IMR-90 (cell line): ENCODE measurements at regions not wholly inside any gene's neighbourhood (a gene's known extent, or its start where the extent isn't known, plus 50 kb on each side); places are given as distances from the start of the nearest gene placed in this dataset.

Experiments used
- ATAC-seq: fragments of 200-7000 bp; cut with Tn5 transposase; 2 replicates; pipeline ENCODE4 v1.9.1; 2020; ENCODE audit warnings: low read depth, mild to moderate bottlenecking, moderate library complexity
- BruUV-seq: library from RNA; stranded (reverse); fragments of 400-500 nt; replicated peaks from 2 replicates; lab custom pipeline; 2021; lab: Mats Ljungman, UMichigan
- CTCF ChIA-PET: fragments of 300-600 bp; formaldehyde crosslinking; extraction: SDS; loops from one replicate; lab custom pipeline; 2021; ENCODE audit warnings: antibody characterized with exemption; lab: Yijun Ruan, JAX
- POLR2A ChIA-PET: fragments of 300-600 bp; sonication (Branson Sonifier 250); formaldehyde crosslinking; loops from one replicate; lab custom pipeline; 2022; ENCODE audit warnings: antibody characterized with exemption; ENCODE audit not compliant: unreplicated experiment; lab: Charles Lee
- DNase-seq: peaks from one replicate; pipeline ENCODE4 v3.0.0; 2013
- H2AFZ ChIP-seq: replicated peaks from 2 replicates; pipeline ENCODE3; 2013; ENCODE audit warnings: low read length, mild to moderate bottlenecking; ENCODE audit not compliant: poor library complexity
- H2AK5ac ChIP-seq: 2 replicates; pipeline ENCODE4 v1.6.1; 2013; ENCODE audit warnings: low read depth, low read length, inconsistent platforms
- H2AK9ac ChIP-seq: replicated peaks from 2 replicates; pipeline ENCODE3; 2013; ENCODE audit warnings: mild to moderate bottlenecking, low read depth, low read length, moderate library complexity; ENCODE audit not compliant: poor library complexity
- H2BK120ac ChIP-seq: 2 replicates; pipeline ENCODE4 v1.6.1; 2013; ENCODE audit warnings: low read depth, low read length, inconsistent platforms
- H2BK15ac ChIP-seq: 3 replicates; pipeline ENCODE4 v1.6.1; 2013; ENCODE audit warnings: low read depth, low read length, inconsistent platforms
- H2BK20ac ChIP-seq: 2 replicates; pipeline ENCODE4 v1.6.1; 2013; ENCODE audit warnings: low read depth, mild to moderate bottlenecking, inconsistent platforms, low read length, moderate library complexity
- H2BK5ac ChIP-seq: 2 replicates; pipeline ENCODE4 v1.6.1; 2013; ENCODE audit warnings: mild to moderate bottlenecking, low read depth, low read length, inconsistent platforms; ENCODE audit not compliant: poor library complexity, severe bottlenecking
- H3K14ac ChIP-seq: replicated peaks from 2 replicates; pipeline ENCODE4 v1.6.1; 2013; ENCODE audit warnings: low read depth, low read length, inconsistent platforms
- H3K18ac ChIP-seq: 2 replicates; pipeline ENCODE4 v1.6.1; 2013; ENCODE audit warnings: low read depth, low read length, control low read depth
- H3K23ac ChIP-seq: 2 replicates; pipeline ENCODE4 v1.6.1; 2013; ENCODE audit warnings: low read depth, low read length, inconsistent platforms
- H3K27ac ChIP-seq: 2 replicates; pipeline ENCODE4 v1.5.1; 2013; ENCODE audit warnings: mild to moderate bottlenecking, control low read depth, low read length; ENCODE audit not compliant: insufficient read depth
- H3K27me3 ChIP-seq: 2 replicates; pipeline ENCODE4 v1.6.1; 2013; ENCODE audit warnings: low read length; ENCODE audit not compliant: control insufficient read depth, insufficient read depth
- H3K36me3 ChIP-seq: 2 replicates; pipeline ENCODE4 v1.6.1; 2013; ENCODE audit warnings: low read length, mixed read lengths; ENCODE audit not compliant: control insufficient read depth, insufficient read depth
- H3K4ac ChIP-seq: 2 replicates; pipeline ENCODE4 v1.6.1; 2013; ENCODE audit warnings: low read depth, low read length, inconsistent platforms
- H3K4me1 ChIP-seq: 2 replicates; pipeline ENCODE4 v1.6.1; 2013; ENCODE audit warnings: low read length, mixed read lengths; ENCODE audit not compliant: control insufficient read depth, insufficient read depth
- H3K4me2 ChIP-seq: 2 replicates; pipeline ENCODE4 v1.6.1; 2013; ENCODE audit warnings: low read depth, mild to moderate bottlenecking, control low read depth, low read length, moderate library complexity
- H3K4me3 ChIP-seq: 2 replicates; pipeline ENCODE4 v1.5.1; 2013; ENCODE audit warnings: low read depth, mild to moderate bottlenecking, control low read depth, low read length, moderate library complexity; ENCODE audit not compliant: insufficient read depth
- H3K56ac ChIP-seq: 2 replicates; pipeline ENCODE4 v1.6.1; 2013; ENCODE audit warnings: low read length, inconsistent platforms; ENCODE audit not compliant: insufficient read depth; ENCODE audit errors: extremely low read depth
- H3K79me1 ChIP-seq, 2 experiments: 2 replicates each; pipeline ENCODE4 v1.6.1; 2013; ENCODE audit warnings: low read length in 2 of 2, inconsistent platforms in 1 of 2, low read depth in 1 of 2
- H3K9ac ChIP-seq: 2 replicates; pipeline ENCODE4 v1.6.1; 2013; ENCODE audit warnings: low read depth, low read length, control low read depth
- H3K9me1 ChIP-seq: 2 replicates; pipeline ENCODE4 v1.6.1; 2013; ENCODE audit warnings: low read length, inconsistent platforms; ENCODE audit not compliant: insufficient read depth
- H3K9me3 ChIP-seq: 2 replicates; pipeline ENCODE4 v1.6.1; 2013; ENCODE audit warnings: low read length; ENCODE audit not compliant: control insufficient read depth, insufficient read depth
- H4K20me1 ChIP-seq: 2 replicates; pipeline ENCODE4 v1.6.1; 2013; ENCODE audit warnings: low read length, inconsistent platforms; ENCODE audit not compliant: insufficient read depth
- H4K5ac ChIP-seq: 2 replicates; pipeline ENCODE4 v1.6.1; 2013; ENCODE audit warnings: mild to moderate bottlenecking, low read depth, low read length, control low read depth
- H4K8ac ChIP-seq, 2 experiments: 2 replicates each; pipeline ENCODE4 v1.6.1; 2013; ENCODE audit warnings: low read depth in 2 of 2, low read length in 2 of 2, control low read depth in 1 of 2, inconsistent platforms in 1 of 2
- H4K91ac ChIP-seq: 2 replicates; pipeline ENCODE4 v1.6.1; 2013; ENCODE audit warnings: low read depth, low read length, inconsistent platforms; ENCODE audit not compliant: insufficient read depth
- BHLHE40 ChIP-seq: fragments of 150-350 bp; IDR thresholded peaks from 2 replicates; pipeline ENCODE4 v1.6.1; 2016; ENCODE audit warnings: mild to moderate bottlenecking, low read depth, low read length
- CEBPB ChIP-seq: IDR thresholded peaks from 2 replicates; pipeline ENCODE4 v1.6.1; 2012; ENCODE audit warnings: low read depth, low read length, improper control_type of control experiment
- CHD1 ChIP-seq: IDR thresholded peaks from 2 replicates; pipeline ENCODE4 v1.6.1; 2012; ENCODE audit warnings: low read depth, low read length, improper control_type of control experiment
- CTCF ChIP-seq: conservative IDR thresholded peaks from 2 replicates; pipeline ENCODE4 v1.5.1; 2012; ENCODE audit warnings: mild to moderate bottlenecking, low read depth, low read length, improper control_type of control experiment
- ELK1 ChIP-seq: fragments of 150-350 bp; IDR thresholded peaks from 2 replicates; pipeline ENCODE4 v1.6.1; 2016; ENCODE audit warnings: low read depth, mild to moderate bottlenecking, low read length, moderate library complexity, borderline replicate concordance
- FOS ChIP-seq: fragments of 150-350 bp; IDR thresholded peaks from 2 replicates; pipeline ENCODE4 v1.6.1; 2016; ENCODE audit warnings: low read depth, low read length
- MAFK ChIP-seq: IDR thresholded peaks from 2 replicates; pipeline ENCODE4 v1.6.1; 2012; ENCODE audit warnings: low read depth, low read length, improper control_type of control experiment
- MAZ ChIP-seq: IDR thresholded peaks from 2 replicates; pipeline ENCODE4 v1.6.1; 2012; ENCODE audit warnings: low read depth, mild to moderate bottlenecking, low read length, improper control_type of control experiment, moderate library complexity, borderline replicate concordance
- NFE2L2 ChIP-seq: fragments of 150-350 bp; IDR thresholded peaks from 2 replicates; pipeline ENCODE4 v1.6.1; 2016; ENCODE audit warnings: low read depth, mild to moderate bottlenecking, low read length
- POLR2A ChIP-seq: IDR thresholded peaks from 2 replicates; pipeline ENCODE4 v1.6.1; 2012; ENCODE audit warnings: mild to moderate bottlenecking, low read depth, low read length
- RAD21 ChIP-seq: IDR thresholded peaks from 2 replicates; pipeline ENCODE4 v1.6.1; 2012; ENCODE audit warnings: low read length, improper control_type of control experiment
- RFX5 ChIP-seq: IDR thresholded peaks from 2 replicates; pipeline ENCODE4 v1.8.0; 2012; ENCODE audit warnings: low read depth, mild to moderate bottlenecking, low read length, moderate library complexity
- SMC3 ChIP-seq: fragments of 150-350 bp; IDR thresholded peaks from 2 replicates; pipeline ENCODE4 v1.6.1; 2016; ENCODE audit warnings: low read depth, mild to moderate bottlenecking, antibody characterized with exemption, low read length, moderate library complexity
- WGBS, 2 experiments: methylation state at CpG; one replicate each; pipeline versions ENCODE4 v1.1.5 to v1.1.7; 2013; ENCODE audit warnings: missing lambda C conversion rate in 2 of 2; ENCODE audit not compliant: insufficient read length in 1 of 2; ENCODE audit errors: extremely low coverage in 2 of 2; 5-methylcytosine and 5-hydroxymethylcytosine counted together
- dilution Hi-C: fragments of 300-500 bp; cut with HindIII; formaldehyde crosslinking; loops from one replicate; pipeline ENCODE4 v1.14.3; 2018; ENCODE audit warnings: low sequenced_read_pairs; ENCODE audit not compliant: unreplicated experiment
- in situ Hi-C: fragments of 300-500 bp; cut with MboI; formaldehyde crosslinking; loops from 3 replicates; pipeline ENCODE4 v1.14.3; 2019; ENCODE audit warnings: low sequenced_read_pairs, inconsistent platforms, mixed read lengths
- intact Hi-C: fragments of 100-400 bp; cut with micrococcal nuclease; formaldehyde crosslinking; loops from 2 replicates; pipeline ENCODE4 v1.10.0; 2022
- TF ChIP-seq, protein P1 (sequence below): fragments of 150-350 bp; IDR thresholded peaks from 2 replicates; pipeline ENCODE4 v1.6.1; 2017; ENCODE audit warnings: mild to moderate bottlenecking, antibody characterized with exemption, low read length, low read depth

GRCh38 chr6:113551168-113551567 is 306.0 kb upstream of the MARCKS start:
- dilution Hi-C loops (no loop called here), intact Hi-C loops (no loop called here), in situ Hi-C loops (no loop called here)
- ChIA-PET POLR2A (no interaction called here), CTCF (no interaction called here)
- H3K4me2 ChIP-seq, result no peak overlapping the region
- H3K9me1 ChIP-seq, result no peaks in the 10 kb centered on the region
- H3K9me3 ChIP-seq, result no peaks in the 10 kb centered on the region
- WGBS, 2 experiments, result no CpG with 5 or more reads among the region's 2 CpGs
- TF ChIP-seq CHD1 (no peak), POLR2A (no peak), RAD21 (no peak), SMC3 (no peak), MAFK (no peak), ELK1 (no peak), CTCF (no peak), NFE2L2 (no peak), CEBPB (no peak), MAZ (no peak), FOS (no peak), RFX5 (no peak), BHLHE40 (no peak)
- TF ChIP-seq, protein P1, sequence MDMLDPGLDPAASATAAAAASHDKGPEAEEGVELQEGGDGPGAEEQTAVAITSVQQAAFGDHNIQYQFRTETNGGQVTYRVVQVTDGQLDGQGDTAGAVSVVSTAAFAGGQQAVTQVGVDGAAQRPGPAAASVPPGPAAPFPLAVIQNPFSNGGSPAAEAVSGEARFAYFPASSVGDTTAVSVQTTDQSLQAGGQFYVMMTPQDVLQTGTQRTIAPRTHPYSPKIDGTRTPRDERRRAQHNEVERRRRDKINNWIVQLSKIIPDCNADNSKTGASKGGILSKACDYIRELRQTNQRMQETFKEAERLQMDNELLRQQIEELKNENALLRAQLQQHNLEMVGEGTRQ, result no peak
- no peaks in the 10 kb centered on the region for H3K27me3 ChIP-seq
- H2AK9ac ChIP-seq, result no peak overlapping the region
- no peak overlapping the region for H2AFZ ChIP-seq
- no peak overlapping the region for H4K5ac ChIP-seq
- H4K8ac ChIP-seq, result no peak overlapping the region
- H2BK15ac ChIP-seq, result no peak overlapping the region
- no peaks in the 10 kb centered on the region for H3K36me3 ChIP-seq
- DNase-seq (no peak), ATAC-seq (no peak)
- H3K27ac ChIP-seq, result no peak overlapping the region
- no peak overlapping the region for H3K14ac ChIP-seq
- no peak overlapping the region for H3K4me3 ChIP-seq
- H4K20me1 ChIP-seq, result no peaks in the 10 kb centered on the region
- no peak overlapping the region for H2AK5ac ChIP-seq
- H2BK5ac ChIP-seq, result no peak overlapping the region
- H3K9ac ChIP-seq, result no peak overlapping the region
- H3K18ac ChIP-seq, result no peak overlapping the region
- no peak overlapping the region for H3K4ac ChIP-seq
- BruUV-seq, result no TSS peak
- H3K56ac ChIP-seq, result no peak overlapping the region
- H2BK120ac ChIP-seq, result no peak overlapping the region
- H4K91ac ChIP-seq, result no peak overlapping the region
- no peaks in the 10 kb centered on the region for H3K79me1 ChIP-seq
- no peak overlapping the region for H2BK20ac ChIP-seq
- H3K23ac ChIP-seq, result no peak overlapping the region
- H3K4me1 ChIP-seq, result no peaks in the 10 kb centered on the region
